Ovary (tissue), 3 donors: ENCODE measurements at regions not wholly inside any gene's neighbourhood (a gene's known extent, or its start where the extent isn't known, plus 50 kb on each side); places are given as distances from the start of the nearest gene placed in this dataset.

Experiments used
- CTCF ChIP-seq, 3 donors: fragments of 450-650 bp in 2 of 3; fragments of 200-600 bp in 1 of 3; IDR thresholded peaks; one replicate each; pipeline versions ENCODE4 v1.5.1 to v1.8.0; 2016 to 2022; ENCODE audit warnings: antibody characterized with exemption in 3 of 3, mild to moderate bottlenecking in 1 of 3
- EP300 ChIP-seq: sonication (generic); formaldehyde crosslinking; IDR thresholded peaks from one replicate; pipeline ENCODE4 v1.6.1; 2017; ENCODE audit warnings: antibody characterized with exemption
- donor health status: DM: no; HTN: no; CAD: no.

- TF ChIP-seq CTCF (IDR thresholded peaks at IDR 0.05) (no peak), EP300 (no peak)
These were observed 145.0 kb upstream of the TIAM1 start for GRCh38 chr21:31489014-31489413.
